GM12878 (cell line): ENCODE measurements at regions not wholly inside any gene's neighbourhood (a gene's known extent, or its start where the extent isn't known, plus 50 kb on each side); places are given as distances from the start of the nearest gene placed in this dataset.

Experiments used
- ATAC-seq: fragments of 200-7000 bp; cut with Tn5 transposase; 3 replicates; pipeline ENCODE4 v1.9.1; 2020; ENCODE audit warnings: mild to moderate bottlenecking, moderate library complexity
- BruUV-seq: library from RNA; stranded (reverse); fragments of 400-500 nt; replicated peaks from 2 replicates; lab custom pipeline; 2021; lab: Mats Ljungman, UMichigan
- CTCF ChIA-PET: fragments of 300-600 bp; sonication (Branson Sonifier 250); formaldehyde crosslinking; extraction: SDS; loops from one replicate; lab custom pipeline; 2021; ENCODE audit warnings: inconsistent platforms; lab: Yijun Ruan, JAX
- POLR2A ChIA-PET: fragments of 350-600 bp; formaldehyde crosslinking; extraction: SDS; loops from one replicate; lab custom pipeline; 2021; ENCODE audit warnings: inconsistent platforms; lab: Charles Lee
- RAD21 ChIA-PET: fragments of 300-600 bp; sonication (Branson Sonifier 250); formaldehyde crosslinking; loops from one replicate; lab custom pipeline; 2023; ENCODE audit warnings: antibody characterized with exemption; ENCODE audit not compliant: unreplicated experiment; lab: Charles Lee
- SMC1A ChIA-PET: fragments of 300-600 bp; sonication (Branson Sonifier 250); formaldehyde crosslinking; loops from one replicate; lab custom pipeline; 2023; ENCODE audit not compliant: unreplicated experiment, uncharacterized antibody; lab: Charles Lee
- DNase-seq: peaks from one replicate; pipeline ENCODE4 v3.0.0-alpha.2; 2011; ENCODE audit warnings: low read depth, low spot score
- FAIRE-seq: peaks from 3 replicates; lab custom pipeline; 2011; peaks lifted over from hg19 to GRCh38; lab: Jason Lieb, UNC
- H2AFZ ChIP-seq: 2 replicates; pipeline ENCODE4 v1.6.0; 2011; ENCODE audit warnings: low read depth, low read length, control low read depth; ENCODE audit not compliant: control insufficient read depth
- H3K27ac ChIP-seq: 2 replicates; pipeline ENCODE4 v1.5.1; 2011; ENCODE audit warnings: control low read depth; ENCODE audit not compliant: control insufficient read depth, insufficient read depth
- H3K27me3 ChIP-seq, 2 experiments: replicated peaks in 1 of 2; 2 replicates each; pipeline versions ENCODE4 v1.6.0 to v1.6.1; 2011; ENCODE audit warnings: low read length in 1 of 2; ENCODE audit not compliant: control insufficient read depth in 2 of 2, insufficient read depth in 2 of 2
- H3K36me3 ChIP-seq, 2 experiments: 2 replicates each; pipeline ENCODE4 v1.5.1; 2011; ENCODE audit warnings: low read length in 1 of 2; ENCODE audit not compliant: control insufficient read depth in 2 of 2, insufficient read depth in 2 of 2
- H3K4me1 ChIP-seq: 2 replicates; pipeline ENCODE4 v1.6.1; 2011; ENCODE audit warnings: mild to moderate bottlenecking, low read length, moderate library complexity, mixed read lengths; ENCODE audit not compliant: control insufficient read depth, insufficient read depth
- H3K4me2 ChIP-seq: 2 replicates; pipeline ENCODE4 v1.6.0; 2011; ENCODE audit warnings: control low read depth; ENCODE audit not compliant: control insufficient read depth, insufficient read depth
- H3K4me3 ChIP-seq: fragments of 200-600 bp; sonication (generic); 2 replicates; pipeline ENCODE4 v1.5.1; 2016
- H3K79me2 ChIP-seq: 2 replicates; pipeline ENCODE4 v1.6.0; 2011; ENCODE audit warnings: low read length; ENCODE audit not compliant: control insufficient read depth, insufficient read depth
- H3K9ac ChIP-seq: 2 replicates; pipeline ENCODE4 v1.8.0; 2011; ENCODE audit warnings: low read length, control low read depth, mixed read lengths; ENCODE audit not compliant: control insufficient read depth, insufficient read depth
- H3K9me3 ChIP-seq: replicated peaks from 3 replicates; pipeline ENCODE4 v1.5.1; 2011; ENCODE audit warnings: mild to moderate bottlenecking, low read length; ENCODE audit not compliant: control insufficient read depth, insufficient read depth
- H4K20me1 ChIP-seq: 2 replicates; pipeline ENCODE4 v1.6.0; 2011; ENCODE audit not compliant: control insufficient read depth, insufficient read depth
- ATF3 ChIP-seq: IDR thresholded peaks from 2 replicates; pipeline ENCODE4 v1.6.1; 2011; ENCODE audit warnings: low read depth, mild to moderate bottlenecking, low read length, moderate library complexity, borderline replicate concordance; ENCODE audit errors: extremely low read depth
- BCL11A ChIP-seq: IDR thresholded peaks from 2 replicates; pipeline ENCODE4 v1.6.1; 2011; ENCODE audit warnings: low read depth, low read length
- BHLHE40 ChIP-seq, 2 experiments: fragments of 450-650 bp in 1 of 2; IDR thresholded peaks; 2 replicates each; pipeline ENCODE4 v1.6.1; 2011 to 2017; ENCODE audit warnings: low read depth in 2 of 2, borderline replicate concordance in 1 of 2, improper control_type of control experiment in 1 of 2, low read length in 1 of 2, mild to moderate bottlenecking in 1 of 2
- EP300 ChIP-seq, 2 experiments: fragments of 150-350 bp in 1 of 2; IDR thresholded peaks; 2 replicates each; pipeline ENCODE4 v1.6.1; 2011 to 2012; ENCODE audit warnings: low read depth in 2 of 2, low read length in 2 of 2, borderline replicate concordance in 1 of 2, improper control_type of control experiment in 1 of 2, inconsistent platforms in 1 of 2; ENCODE audit not compliant: control insufficient read depth in 1 of 2
- NBN ChIP-seq: fragments of 450-650 bp; IDR thresholded peaks from 2 replicates; pipeline ENCODE4 v1.6.1; 2016
- RELB ChIP-seq: fragments of 450-650 bp; IDR thresholded peaks from 2 replicates; pipeline ENCODE4 v1.6.1; 2017; ENCODE audit warnings: low read depth, mild to moderate bottlenecking, moderate library complexity
- REST ChIP-seq: IDR thresholded peaks from 2 replicates; pipeline ENCODE4 v1.6.1; 2012; ENCODE audit warnings: mild to moderate bottlenecking, low read depth, low read length
- SPI1 ChIP-seq: IDR thresholded peaks from 2 replicates; pipeline ENCODE4 v1.6.1; 2011; ENCODE audit warnings: low read depth, mild to moderate bottlenecking, low read length, moderate library complexity, borderline replicate concordance; ENCODE audit not compliant: insufficient read depth
- STAT3 ChIP-seq: IDR thresholded peaks from 2 replicates; pipeline ENCODE4 v1.6.1; 2011; ENCODE audit warnings: low read depth, low read length, improper control_type of control experiment
- ZBED1 ChIP-seq: IDR thresholded peaks from 2 replicates; pipeline ENCODE4 v1.6.1; 2016; ENCODE audit warnings: borderline replicate concordance
- ZZZ3 ChIP-seq: IDR thresholded peaks from 2 replicates; pipeline ENCODE4 v1.6.1; 2011; ENCODE audit warnings: low read depth; ENCODE audit not compliant: control insufficient read depth, insufficient read length
- WGBS: methylation state at CpG from one replicate; pipeline ENCODE4 v1.1.6; 2016; ENCODE audit warnings: low lambda C conversion rate; ENCODE audit not compliant: insufficient replicate concordance, insufficient coverage; ENCODE audit errors: missing lambda C conversion rate; 5-methylcytosine and 5-hydroxymethylcytosine counted together
- in situ Hi-C: fragments of 300-500 bp; cut with MboI; formaldehyde crosslinking; loops from 9 replicates; pipeline ENCODE4 v1.14.3; 2018; ENCODE audit warnings: mixed read lengths
- intact Hi-C: fragments of 100-400 bp; cut with micrococcal nuclease; formaldehyde crosslinking; loops from one replicate; pipeline ENCODE4 v1.14.2; 2022; ENCODE audit not compliant: unreplicated experiment

GRCh38 chr2:16225071-16225470 lies 284.7 kb downstream of the MYCN start:
- in situ Hi-C loops (no loop called here), intact Hi-C loops (no loop called here)
- Histone ChIP-seq H3K27ac (no peak overlapping the region), H2AFZ (no peak overlapping the region), H3K4me1 (no peaks in the 10 kb centered on the region), H3K36me3 (no peaks in the 10 kb centered on the region), H3K4me2 (no peak overlapping the region), H3K27me3 (no peaks in the 10 kb centered on the region), H3K9ac (no peak overlapping the region), H3K4me3 (no peak overlapping the region), H4K20me1 (no peaks in the 10 kb centered on the region), H3K9me3 (no peaks in the 10 kb centered on the region), H3K79me2 (no peaks in the 10 kb centered on the region)
- RAD21 ChIA-PET: no interaction called here
- no peak for TF ChIP-seq STAT3
- POLR2A ChIA-PET: no interaction called here
- BruUV-seq: no TSS peak
- SMC1A ChIA-PET: no interaction called here
- no peak for DNase-seq
- no peak for FAIRE-seq
- ATAC-seq: no peak
- WGBS: 18% methylated on average over 6 of the region's 6 CpGs
- CTCF ChIA-PET: no interaction called here

- BruUV-seq: no TSS peak
- CTCF ChIA-PET: no interaction called here
- SMC1A ChIA-PET: no interaction called here
- no peak overlapping the region for H3K4me2 ChIP-seq
- no peak overlapping the region for H3K4me3 ChIP-seq
- WGBS: 11% methylated on average over 14 of the region's 14 CpGs
- no peaks in the 10 kb centered on the region for H3K36me3 ChIP-seq
- no peak for FAIRE-seq
- no peak for ATAC-seq
- no peaks in the 10 kb centered on the region for H3K79me2 ChIP-seq
- in situ Hi-C loops: no loop called here
- RAD21 ChIA-PET: no interaction called here
- DNase-seq: no peak
- intact Hi-C loops: no loop called here
- no peaks in the 10 kb centered on the region for H3K4me1 ChIP-seq
- no peaks in the 10 kb centered on the region for H3K9me3 ChIP-seq
- no peaks in the 10 kb centered on the region for H4K20me1 ChIP-seq
- POLR2A ChIA-PET: no interaction called here
- no peak overlapping the region for H3K27ac ChIP-seq
- no peak overlapping the region for H2AFZ ChIP-seq
- no peaks in the 10 kb centered on the region for H3K27me3 ChIP-seq
- H3K9ac ChIP-seq: no peak overlapping the region
- TF ChIP-seq RELB (no peak), ZBED1 (no peak), EP300 (IDR thresholded peaks at IDR 0.05; ENCODE audit: borderline replicate concordance in 1 of 2, control insufficient read depth in 1 of 2, low read depth in 2 of 2, low read length in 2 of 2) (no peak), BHLHE40 (IDR thresholded peaks at IDR 0.05; ENCODE audit: borderline replicate concordance in 1 of 2, low read depth in 2 of 2, low read length in 1 of 2) (no peak), ZZZ3 (no peak), NBN (no peak), ATF3 (no peak), SPI1 (no peak), BCL11A (no peak), REST (no peak)
Measured at GRCh38 chr2:16224298-16225045, 284.1 kb downstream of the MYCN start.
